RWPE2 (cell line): ENCODE measurements at regions not wholly inside any gene's neighbourhood (a gene's known extent, or its start where the extent isn't known, plus 50 kb on each side); places are given as distances from the start of the nearest gene placed in this dataset.

ENCODE experiments used
- ATAC-seq: fragments of 200-7000 bp; cut with Tn5 transposase; 3 replicates; pipeline ENCODE4 v1.9.1; 2021; ENCODE audit warnings: low read depth
- DNase-seq: peaks from one replicate; pipeline ENCODE4 v3.0.0-alpha.2; 2020; ENCODE audit warnings: low spot score
- H3K27ac ChIP-seq: fragments of 450-650 bp; 2 replicates; pipeline ENCODE4 v1.5.1; 2017; ENCODE audit warnings: mild to moderate bottlenecking; ENCODE audit not compliant: poor library complexity, severe bottlenecking
- H3K27me3 ChIP-seq: fragments of 250-450 bp; sonication (Bioruptor Pico); 2 replicates; pipeline ENCODE4 v1.5.1; 2021; ENCODE audit warnings: mild to moderate bottlenecking, moderate library complexity; ENCODE audit not compliant: insufficient read depth, poor library complexity, severe bottlenecking
- H3K36me3 ChIP-seq: fragments of 250-450 bp; sonication (Bioruptor Pico); 2 replicates; pipeline ENCODE4 v1.5.1; 2020; ENCODE audit warnings: low read depth, mild to moderate bottlenecking, moderate library complexity
- H3K4me1 ChIP-seq: fragments of 250-450 bp; sonication (Bioruptor Pico); 2 replicates; pipeline ENCODE4 v1.5.1; 2021; ENCODE audit warnings: mild to moderate bottlenecking, moderate library complexity; ENCODE audit not compliant: insufficient read depth, poor library complexity, severe bottlenecking
- H3K4me3 ChIP-seq: fragments of 250-450 bp; sonication (Bioruptor Pico); 2 replicates; pipeline ENCODE4 v1.5.1; 2021; ENCODE audit warnings: mild to moderate bottlenecking, moderate library complexity; ENCODE audit not compliant: severe bottlenecking
- H3K9me3 ChIP-seq: fragments of 250-450 bp; sonication (Bioruptor Pico); 2 replicates; pipeline ENCODE4 v1.5.1; 2021; ENCODE audit warnings: mild to moderate bottlenecking, moderate library complexity; ENCODE audit not compliant: severe bottlenecking
- CTCF ChIP-seq: fragments of 450-650 bp; IDR thresholded peaks from one replicate; pipeline ENCODE4 v1.5.1; 2017; ENCODE audit warnings: mild to moderate bottlenecking, moderate library complexity; ENCODE audit not compliant: poor library complexity, severe bottlenecking

DNA sequence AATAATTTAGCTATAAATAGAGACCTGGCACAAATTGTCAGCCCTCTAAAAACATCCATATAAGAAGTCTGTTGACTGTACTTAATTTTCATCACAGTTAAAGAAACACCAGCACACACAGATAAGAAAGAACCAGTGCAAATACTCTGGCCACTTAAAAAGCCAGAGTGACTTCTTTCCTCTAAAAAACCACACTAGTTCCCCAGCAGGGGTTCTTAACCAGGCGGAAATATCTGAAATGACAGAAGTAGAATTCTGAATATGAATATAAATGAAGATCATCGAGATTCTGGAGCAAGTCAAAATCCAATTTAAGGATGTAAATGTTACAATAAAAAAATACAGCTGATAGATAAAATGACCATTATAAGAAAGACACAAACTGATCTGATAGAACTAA, 870.6 kb upstream of the ADGRL4 start:
- H3K27me3 ChIP-seq: no peaks in the 10 kb centered on the region
- H3K36me3 ChIP-seq: no peaks in the 10 kb centered on the region
- no peak overlapping the region for H3K27ac ChIP-seq
- no peaks in the 10 kb centered on the region for H3K4me1 ChIP-seq
- no peak for DNase-seq
- no peaks in the 10 kb centered on the region for H3K9me3 ChIP-seq
- no peak for ATAC-seq
- H3K4me3 ChIP-seq: no peak overlapping the region
- TF ChIP-seq CTCF: no peak

DNA sequence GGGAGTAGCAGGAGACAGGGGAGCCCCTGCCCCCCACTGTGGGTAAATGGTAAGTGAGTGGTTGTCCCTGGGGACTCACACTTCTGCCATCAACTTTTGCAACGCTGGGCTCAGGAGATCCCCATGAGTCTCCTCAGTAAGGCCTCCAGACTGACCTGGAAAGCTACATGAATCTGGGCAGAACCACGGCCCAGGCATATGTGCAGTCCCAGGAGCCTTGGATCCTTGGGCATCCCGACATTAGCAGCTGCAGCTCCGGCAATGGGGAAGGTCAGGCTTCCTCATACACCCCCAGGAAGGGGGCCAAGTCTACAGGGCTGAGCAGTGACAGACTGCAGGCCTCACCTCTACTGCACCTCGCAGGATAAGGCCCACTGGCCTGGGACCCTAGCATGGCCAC, 868.7 kb upstream of the ADGRL4 start:
- TF ChIP-seq CTCF: no peak
- ATAC-seq (no peak), DNase-seq (no peak)
- Histone ChIP-seq H3K27me3 (no peaks in the 10 kb centered on the region), H3K4me1 (no peaks in the 10 kb centered on the region), H3K36me3 (no peaks in the 10 kb centered on the region), H3K27ac (no peak overlapping the region), H3K9me3 (no peaks in the 10 kb centered on the region), H3K4me3 (no peak overlapping the region)

GRCh38 chr1:79874289-79874688, 867.8 kb upstream of the ADGRL4 start:
- H3K4me3 ChIP-seq: no peak overlapping the region
- H3K4me1 ChIP-seq: no peaks in the 10 kb centered on the region
- H3K27ac ChIP-seq: no peak overlapping the region
- H3K27me3 ChIP-seq: no peaks in the 10 kb centered on the region
- ATAC-seq (no peak), DNase-seq (no peak)
- TF ChIP-seq CTCF: no peak
- no peaks in the 10 kb centered on the region for H3K9me3 ChIP-seq
- no peaks in the 10 kb centered on the region for H3K36me3 ChIP-seq

- Histone ChIP-seq H3K27ac (no peak overlapping the region), H3K4me1 (no peaks in the 10 kb centered on the region), H3K9me3 (no peaks in the 10 kb centered on the region), H3K4me3 (no peak overlapping the region), H3K36me3 (no peaks in the 10 kb centered on the region), H3K27me3 (no peaks in the 10 kb centered on the region)
- ATAC-seq (peak; percentile 51; the same call in 2 of the 3 replicates), DNase-seq (no peak)
- no peak for TF ChIP-seq CTCF
These were observed 852.9 kb upstream of the ADGRL4 start for GRCh38 chr1:79859212-79859948.

GRCh38 chr1:79852004-79852403, 845.5 kb upstream of the ADGRL4 start:
- DNase-seq (no peak), ATAC-seq (no peak)
- Histone ChIP-seq H3K4me1 (no peaks in the 10 kb centered on the region), H3K27me3 (no peaks in the 10 kb centered on the region), H3K4me3 (no peak overlapping the region), H3K27ac (no peak overlapping the region), H3K36me3 (no peaks in the 10 kb centered on the region), H3K9me3 (no peaks in the 10 kb centered on the region)
- peak; percentile 46 for TF ChIP-seq CTCF
